ENCODE measurements at regions not wholly inside any gene's neighbourhood (a gene's known extent, or its start where the extent isn't known, plus 50 kb on each side); places are given as distances from the start of the nearest gene placed in this dataset.
A peak's percentile ranks its signal among the peaks of the same experiment; 100 is the strongest.

DNA sequence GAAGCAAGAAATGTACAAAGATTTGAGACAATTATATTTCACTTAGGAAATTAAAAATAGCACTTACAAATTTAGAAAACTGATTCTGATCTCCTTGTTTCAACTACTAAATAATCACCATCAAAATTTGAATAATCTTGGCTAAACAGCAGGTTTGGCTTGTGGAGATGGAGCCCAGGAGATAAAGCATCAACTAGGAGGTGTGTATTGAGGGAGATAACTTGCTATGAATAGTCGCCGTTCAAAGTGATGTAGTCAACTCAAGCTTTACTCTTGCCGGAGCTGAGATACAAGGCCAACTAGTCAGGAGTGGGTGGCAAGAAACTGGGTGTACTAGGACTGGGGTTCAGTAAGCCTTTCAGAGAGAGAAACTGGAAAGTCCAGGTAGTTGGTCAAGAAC lies 117.7 kb downstream of the TRMT11 start:
- WGBS, 2 donors, result 82 to 95% methylated on average over 3 of the region's 3 CpGs
- no peaks in the 10 kb centered on the region for H3K27me3 ChIP-seq
- ATAC-seq (ENCODE audit: low FRiP score in 2 of 2), result no peak
- H3K9me3 ChIP-seq, result no peaks in the 10 kb centered on the region
- H3K27ac ChIP-seq, result no peak overlapping the region
- no peaks in the 10 kb centered on the region for H3K4me1 ChIP-seq
- H3K4me3 ChIP-seq, result no peak overlapping the region
- TF ChIP-seq POLR2AphosphoS5 (IDR thresholded peaks at IDR 0.05) (no peak), CTCF (IDR thresholded peaks at IDR 0.05) (no peak), POLR2A (IDR thresholded peaks at IDR 0.05) (no peak), EP300 (IDR thresholded peaks at IDR 0.05) (no peak)
- no peaks in the 10 kb centered on the region for H3K36me3 ChIP-seq
- no peak for DNase-seq

DNA sequence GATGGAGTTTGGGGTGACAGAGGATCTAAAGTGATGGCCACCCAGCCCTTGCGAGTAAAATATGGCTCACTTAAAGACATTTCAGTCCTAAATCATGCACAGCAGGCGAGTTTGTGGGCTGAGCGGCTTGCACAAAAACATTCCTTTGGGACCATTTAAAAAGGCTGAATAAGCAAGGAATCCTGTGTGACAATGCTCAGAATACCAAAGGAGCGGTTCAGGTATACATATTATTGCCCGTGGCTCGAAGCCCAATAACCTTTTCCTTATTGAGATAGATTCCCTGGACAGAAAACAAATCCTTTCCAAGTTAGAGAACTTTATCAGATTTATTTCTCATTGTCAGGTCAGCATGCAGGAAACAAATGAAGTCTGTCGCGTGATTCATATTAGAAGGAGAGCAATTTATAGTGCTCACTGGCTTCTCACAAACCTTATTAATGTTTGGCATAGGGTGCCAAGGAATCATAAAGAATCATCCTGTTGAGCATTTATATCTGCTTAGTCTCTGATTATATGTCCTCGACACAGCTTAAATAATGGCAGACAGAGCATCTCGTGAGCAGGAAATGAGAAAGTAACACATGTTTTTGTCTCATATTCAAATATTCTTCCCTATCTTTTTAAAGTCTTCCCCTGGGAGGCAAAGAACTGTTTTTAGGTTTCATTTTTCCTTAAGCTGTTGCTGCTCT lies 121.3 kb downstream of the TRMT11 start:
- H3K4me3 ChIP-seq, result no peak overlapping the region
- 73 to 81% methylated on average over 10 of the region's 10 CpGs for WGBS, 2 donors

GRCh38 chr6:126110512-126111270 lies 124.4 kb downstream of the TRMT11 start:
- no peaks in the 10 kb centered on the region for H3K4me1 ChIP-seq
- H3K27ac ChIP-seq, result no peak overlapping the region
- 92 to 95% methylated on average over 4 of the region's 4 CpGs for WGBS, 2 donors
- H3K4me3 ChIP-seq, result no peak overlapping the region
- no peak for TF ChIP-seq CTCF (IDR thresholded peaks at IDR 0.05)
- TF ChIP-seq EP300 (IDR thresholded peaks at IDR 0.05), result no peak
- no peak for TF ChIP-seq POLR2A (IDR thresholded peaks at IDR 0.05)
- no peak for TF ChIP-seq POLR2AphosphoS5 (IDR thresholded peaks at IDR 0.05)
- no peaks in the 10 kb centered on the region for H3K36me3 ChIP-seq
- no peaks in the 10 kb centered on the region for H3K27me3 ChIP-seq
- DNase-seq (no peak), ATAC-seq (ENCODE audit: low FRiP score in 2 of 2) (peak in 1 of 2 donors; percentile 60)
- H3K9me3 ChIP-seq, result no peaks in the 10 kb centered on the region

More for the DNA sequence above, 121.3 kb downstream of the TRMT11 start:
- Histone ChIP-seq H3K4me1 (no peaks in the 10 kb centered on the region), H3K27ac (no peak overlapping the region), H3K27me3 (no peaks in the 10 kb centered on the region), H3K36me3 (no peaks in the 10 kb centered on the region), H3K9me3 (no peaks in the 10 kb centered on the region)
- DNase-seq, result no peak
- no peak for TF ChIP-seq POLR2AphosphoS5 (IDR thresholded peaks at IDR 0.05)
- no peak for TF ChIP-seq POLR2A (IDR thresholded peaks at IDR 0.05)
- no peak for TF ChIP-seq EP300 (IDR thresholded peaks at IDR 0.05)
- no peak for TF ChIP-seq CTCF (IDR thresholded peaks at IDR 0.05)
- no peak for ATAC-seq (ENCODE audit: low FRiP score in 2 of 2)

- Histone ChIP-seq H3K27me3 (no peaks in the 10 kb centered on the region), H3K4me1 (no peaks in the 10 kb centered on the region), H3K27ac (no peak overlapping the region), H3K9me3 (no peaks in the 10 kb centered on the region), H3K4me3 (no peak overlapping the region), H3K36me3 (no peaks in the 10 kb centered on the region)
- WGBS, 2 donors, result 87 to 88% methylated on average over 2 of the region's 2 CpGs
- TF ChIP-seq POLR2A (IDR thresholded peaks at IDR 0.05) (no peak), EP300 (IDR thresholded peaks at IDR 0.05) (no peak), CTCF (IDR thresholded peaks at IDR 0.05) (no peak), POLR2AphosphoS5 (IDR thresholded peaks at IDR 0.05) (no peak)
- ATAC-seq (ENCODE audit: low FRiP score in 2 of 2) (no peak), DNase-seq (no peak)
These were observed 125.0 kb downstream of the TRMT11 start for GRCh38 chr6:126111327-126111726.
